Limb (tissue), 2 donors: ENCODE measurements at regions not wholly inside any gene's neighbourhood (a gene's known extent, or its start where the extent isn't known, plus 50 kb on each side); places are given as distances from the start of the nearest gene placed in this dataset.
"Not testable (repeated sequence)": the region's sequence is repeated elsewhere in the genome, so short reads cannot be mapped to it uniquely, and the experiment has no call there.

ENCODE experiments used
- DNase-seq, 2 donors: peaks; one replicate each; pipeline ENCODE4 v3.0.0-alpha.2; 2016; ENCODE audit errors: extremely low spot score in 2 of 2

- no peak for DNase-seq
Observed at GRCh38 chr5:130845049-130845765, 319.8 kb downstream of the HINT1 start.

- DNase-seq: no peak
Observed at GRCh38 chr5:130836729-130837649, 328.1 kb downstream of the HINT1 start.

GRCh38 chr5:130817598-130818384 lies 347.3 kb downstream of the HINT1 start:
- not testable (repeated sequence) for DNase-seq

DNA sequence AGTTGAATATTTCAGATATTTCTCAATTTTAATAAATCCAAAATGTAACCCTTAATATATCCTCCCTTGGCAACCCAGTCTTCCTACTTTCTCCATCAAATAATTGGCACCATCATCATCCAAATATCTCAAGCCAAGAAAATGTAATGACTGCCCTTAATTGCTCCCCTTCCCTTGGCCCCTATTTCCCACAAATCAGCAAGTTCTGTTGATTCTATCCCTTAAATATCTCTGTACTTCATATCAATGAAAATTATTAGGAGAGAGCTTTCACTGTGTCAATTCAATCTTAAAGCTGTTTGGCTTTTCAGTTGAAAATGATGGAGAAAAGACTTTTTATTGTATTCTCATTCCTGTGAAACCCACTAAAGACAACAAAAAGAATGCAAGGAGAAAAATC lies 349.8 kb downstream of the HINT1 start:
- no peak for DNase-seq

DNA sequence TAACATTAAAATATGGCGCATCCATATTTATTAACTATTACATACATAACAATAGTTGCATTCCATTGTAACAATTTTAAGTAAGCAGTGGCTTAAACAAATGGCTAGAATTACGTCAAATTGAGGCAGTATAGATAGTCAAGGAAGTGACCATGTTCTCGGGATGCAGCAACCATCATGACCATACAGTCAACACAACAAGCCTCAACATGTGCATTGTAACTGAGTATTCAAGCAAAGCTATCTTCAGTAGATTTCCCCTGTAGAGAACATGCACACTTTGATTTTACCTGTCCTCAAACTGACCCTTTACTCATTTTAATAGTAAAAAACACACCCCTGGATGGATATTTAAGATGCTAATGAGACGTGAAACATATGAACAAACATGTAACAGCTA lies 356.4 kb downstream of the HINT1 start:
- no peak for DNase-seq

GRCh38 chr5:130805648-130806047 lies 359.4 kb downstream of the HINT1 start:
- DNase-seq: no peak

GRCh38 chr5:130805036-130805435 lies 360.0 kb downstream of the HINT1 start:
- no peak for DNase-seq

DNA sequence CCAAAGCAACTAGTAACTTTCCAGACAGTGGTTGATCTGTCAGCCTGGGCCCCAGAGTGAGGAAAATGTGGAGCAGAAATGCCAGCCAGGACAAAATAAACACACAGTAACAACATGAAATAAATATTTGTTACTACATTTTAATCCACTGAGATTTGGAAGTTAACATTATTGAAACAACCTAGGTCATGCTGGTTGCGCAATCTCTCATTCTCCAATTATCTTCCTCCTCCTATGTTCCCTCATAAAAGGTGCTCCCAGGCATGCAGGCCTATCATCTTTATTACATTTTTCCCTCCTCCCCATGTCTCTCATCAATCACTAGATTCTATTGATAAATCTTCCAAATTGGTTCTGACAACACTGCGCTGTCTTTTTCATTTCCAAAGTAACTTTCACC lies 363.1 kb downstream of the HINT1 start:
- DNase-seq: no peak

- DNase-seq: no peak
Observed at GRCh38 chr5:130799015-130799414, 366.0 kb downstream of the HINT1 start.

GRCh38 chr5:130797303-130797702 lies 367.8 kb downstream of the HINT1 start:
- DNase-seq: no peak

DNA sequence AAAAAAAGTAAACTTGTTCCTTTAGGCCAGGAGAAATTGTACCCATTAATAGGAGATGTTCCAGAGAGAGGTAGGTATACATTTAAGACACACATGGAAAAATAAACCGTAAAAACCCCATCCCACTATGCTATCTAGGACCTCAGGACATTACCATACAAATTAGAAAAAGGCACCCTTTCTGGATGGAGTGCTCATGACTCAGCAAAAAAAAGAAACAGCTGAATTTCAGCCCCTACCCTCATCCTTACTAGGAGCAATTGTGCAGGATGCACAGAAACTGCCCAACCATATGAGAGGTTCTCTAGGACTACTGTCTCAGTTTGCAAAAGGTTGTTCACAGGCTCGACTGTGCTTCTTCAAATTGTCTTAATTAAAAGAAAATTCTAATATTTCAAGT lies 368.2 kb downstream of the HINT1 start:
- no peak for DNase-seq

DNA sequence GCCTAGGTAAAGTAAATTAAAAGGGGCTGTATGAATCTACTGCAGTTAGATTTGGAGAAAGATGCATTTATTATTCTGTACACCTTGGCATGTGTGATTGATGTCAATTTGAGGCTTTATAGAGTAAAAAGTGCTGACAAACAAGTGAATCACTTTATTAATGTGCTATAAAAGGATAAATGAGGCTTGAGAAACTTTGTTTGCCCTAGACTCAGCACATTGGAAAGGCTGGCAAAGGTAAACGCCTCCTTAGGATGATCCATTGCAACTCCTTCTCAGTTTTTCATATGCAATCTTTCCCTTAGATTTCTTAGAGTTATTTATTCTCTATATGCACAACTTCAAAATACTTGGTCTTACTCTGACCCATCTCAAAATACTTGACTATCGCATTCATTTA lies 369.0 kb downstream of the HINT1 start:
- DNase-seq: no peak

GRCh38 chr5:130795037-130795436 lies 370.0 kb downstream of the HINT1 start:
- no peak for DNase-seq

DNA sequence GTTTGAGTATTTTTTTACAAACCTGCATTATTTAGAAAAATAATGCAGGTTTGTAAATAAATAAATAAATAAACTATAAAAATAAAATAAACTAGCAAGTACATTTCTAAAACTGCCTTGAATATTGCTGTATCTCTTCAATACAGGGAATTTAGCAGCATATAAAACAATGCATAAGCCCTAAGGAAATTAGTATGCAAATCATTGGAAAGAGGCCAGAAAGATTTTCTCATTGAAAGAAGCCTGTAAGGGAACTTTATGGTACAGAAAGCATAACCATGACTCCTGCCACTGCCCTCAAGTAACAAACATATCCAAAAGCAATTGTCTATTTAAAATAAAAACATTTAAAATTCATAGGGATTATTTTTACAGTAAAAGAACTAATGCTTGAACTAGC lies 387.3 kb downstream of the HINT1 start:
- no peak for DNase-seq

GRCh38 chr5:130773813-130774212 lies 391.2 kb downstream of the HINT1 start:
- no peak for DNase-seq

- no peak for DNase-seq
Observed at GRCh38 chr5:130762031-130762430, 403.0 kb downstream of the HINT1 start.

- no peak for DNase-seq
Observed at GRCh38 chr5:130759061-130759460, 406.0 kb downstream of the HINT1 start.

- no peak for DNase-seq
Observed at GRCh38 chr5:130747556-130747955, 417.5 kb downstream of the HINT1 start.

GRCh38 chr5:130746641-130747040 lies 418.4 kb downstream of the HINT1 start:
- not testable (repeated sequence) for DNase-seq

GRCh38 chr5:130743092-130743491 lies 422.0 kb downstream of the HINT1 start:
- DNase-seq: no peak

DNA sequence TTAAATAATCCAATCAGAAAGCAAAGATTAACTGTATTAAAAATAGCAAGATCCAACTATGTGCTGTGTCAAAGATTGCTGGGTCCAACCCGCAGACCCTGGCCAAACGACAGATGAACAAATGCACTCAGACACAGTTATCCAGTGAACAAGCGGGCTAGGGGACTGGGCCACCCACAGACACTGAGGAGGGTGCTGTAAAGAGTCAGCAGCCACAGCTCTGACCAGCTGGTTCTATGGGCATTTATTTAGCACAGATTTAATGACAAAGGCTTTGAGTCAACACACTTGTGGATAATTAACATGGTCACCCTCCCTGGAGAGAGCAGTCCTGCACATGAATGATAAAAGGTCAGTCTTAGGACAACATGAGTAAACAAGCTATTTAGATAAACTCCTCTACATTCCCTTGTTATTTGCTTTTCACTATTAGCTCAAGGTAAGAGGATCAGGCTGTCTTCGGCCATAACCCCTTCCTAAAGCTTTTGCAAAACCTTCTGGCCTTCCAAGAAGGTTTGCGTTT lies 424.9 kb downstream of the HINT1 start:
- DNase-seq: no peak

DNA sequence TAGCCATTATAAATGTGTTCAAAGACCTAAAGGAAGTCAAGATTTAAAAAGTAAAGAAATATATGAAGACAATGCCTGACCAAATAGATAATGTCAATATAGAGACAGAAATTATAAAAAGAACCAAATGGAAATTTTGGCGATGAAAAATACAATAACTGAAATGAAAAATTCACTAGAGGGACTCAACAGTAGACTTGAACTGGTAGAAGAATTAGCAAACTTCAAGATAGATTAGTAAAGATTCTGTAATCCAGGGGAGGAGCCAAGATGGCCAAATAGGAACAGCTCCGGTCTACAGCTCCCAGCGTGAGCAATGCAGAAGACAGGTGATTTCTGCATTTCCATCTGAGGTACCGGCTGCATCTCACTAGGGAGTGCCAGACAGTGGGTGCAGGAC lies 433.2 kb downstream of the HINT1 start:
- no peak for DNase-seq
